Gastroesophageal sphincter (tissue), 3 donors: ENCODE measurements at regions not wholly inside any gene's neighbourhood (a gene's known extent, or its start where the extent isn't known, plus 50 kb on each side); places are given as distances from the start of the nearest gene placed in this dataset.

Experiments
- EP300 ChIP-seq: sonication (generic); formaldehyde crosslinking; IDR thresholded peaks from one replicate; pipeline ENCODE4 v1.6.1; 2017; ENCODE audit warnings: antibody characterized with exemption, mild to moderate bottlenecking
- TF ChIP-seq, protein P1 (sequence below), 4 experiments: fragments of 200-600 bp in 2 of 4; fragments of 450-650 bp in 2 of 4; sonication (generic) in 1 of 4; IDR thresholded peaks; one replicate each; pipeline ENCODE4 v1.5.1; 2017 to 2019; ENCODE audit warnings: antibody characterized with exemption in 4 of 4, mild to moderate bottlenecking in 2 of 4, moderate library complexity in 2 of 4

DNA sequence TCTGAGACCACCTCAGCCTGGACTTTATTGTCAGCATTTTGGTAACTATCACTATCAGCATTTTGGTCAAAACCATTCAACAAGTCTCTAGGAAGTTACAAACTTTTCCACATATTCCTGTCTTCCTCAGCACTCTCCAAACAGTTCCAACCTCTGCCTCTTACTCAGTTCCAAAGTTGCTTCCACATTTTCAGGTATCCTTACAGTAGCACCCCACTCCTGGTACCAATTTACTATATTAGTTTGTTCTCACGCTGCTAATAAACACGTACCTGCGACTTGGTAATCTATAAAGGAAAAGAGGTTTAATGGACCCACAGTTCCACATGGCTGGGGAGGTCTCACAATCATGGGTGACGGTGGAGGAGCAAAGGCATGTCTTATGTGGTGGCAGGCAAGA is 551.3 kb downstream of the DMRTA1 start:
- TF ChIP-seq, protein P1, sequence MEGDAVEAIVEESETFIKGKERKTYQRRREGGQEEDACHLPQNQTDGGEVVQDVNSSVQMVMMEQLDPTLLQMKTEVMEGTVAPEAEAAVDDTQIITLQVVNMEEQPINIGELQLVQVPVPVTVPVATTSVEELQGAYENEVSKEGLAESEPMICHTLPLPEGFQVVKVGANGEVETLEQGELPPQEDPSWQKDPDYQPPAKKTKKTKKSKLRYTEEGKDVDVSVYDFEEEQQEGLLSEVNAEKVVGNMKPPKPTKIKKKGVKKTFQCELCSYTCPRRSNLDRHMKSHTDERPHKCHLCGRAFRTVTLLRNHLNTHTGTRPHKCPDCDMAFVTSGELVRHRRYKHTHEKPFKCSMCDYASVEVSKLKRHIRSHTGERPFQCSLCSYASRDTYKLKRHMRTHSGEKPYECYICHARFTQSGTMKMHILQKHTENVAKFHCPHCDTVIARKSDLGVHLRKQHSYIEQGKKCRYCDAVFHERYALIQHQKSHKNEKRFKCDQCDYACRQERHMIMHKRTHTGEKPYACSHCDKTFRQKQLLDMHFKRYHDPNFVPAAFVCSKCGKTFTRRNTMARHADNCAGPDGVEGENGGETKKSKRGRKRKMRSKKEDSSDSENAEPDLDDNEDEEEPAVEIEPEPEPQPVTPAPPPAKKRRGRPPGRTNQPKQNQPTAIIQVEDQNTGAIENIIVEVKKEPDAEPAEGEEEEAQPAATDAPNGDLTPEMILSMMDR (IDR thresholded peaks at IDR 0.05) = no peak
- no peak for TF ChIP-seq EP300
